Left renal cortex interstitium (tissue), 4 donors: ENCODE measurements at regions not wholly inside any gene's neighbourhood (a gene's known extent, or its start where the extent isn't known, plus 50 kb on each side); places are given as distances from the start of the nearest gene placed in this dataset.
"Not testable (repeated sequence)": the region's sequence is repeated elsewhere in the genome, so short reads cannot be mapped to it uniquely, and the experiment has no call there.

Source experiments
- DNase-seq, 4 donors: peaks; one replicate each; pipeline ENCODE4 v3.0.0-alpha.2; 2013; ENCODE audit warnings: low read depth in 4 of 4, low spot score in 2 of 4, missing footprints in 1 of 4

DNA sequence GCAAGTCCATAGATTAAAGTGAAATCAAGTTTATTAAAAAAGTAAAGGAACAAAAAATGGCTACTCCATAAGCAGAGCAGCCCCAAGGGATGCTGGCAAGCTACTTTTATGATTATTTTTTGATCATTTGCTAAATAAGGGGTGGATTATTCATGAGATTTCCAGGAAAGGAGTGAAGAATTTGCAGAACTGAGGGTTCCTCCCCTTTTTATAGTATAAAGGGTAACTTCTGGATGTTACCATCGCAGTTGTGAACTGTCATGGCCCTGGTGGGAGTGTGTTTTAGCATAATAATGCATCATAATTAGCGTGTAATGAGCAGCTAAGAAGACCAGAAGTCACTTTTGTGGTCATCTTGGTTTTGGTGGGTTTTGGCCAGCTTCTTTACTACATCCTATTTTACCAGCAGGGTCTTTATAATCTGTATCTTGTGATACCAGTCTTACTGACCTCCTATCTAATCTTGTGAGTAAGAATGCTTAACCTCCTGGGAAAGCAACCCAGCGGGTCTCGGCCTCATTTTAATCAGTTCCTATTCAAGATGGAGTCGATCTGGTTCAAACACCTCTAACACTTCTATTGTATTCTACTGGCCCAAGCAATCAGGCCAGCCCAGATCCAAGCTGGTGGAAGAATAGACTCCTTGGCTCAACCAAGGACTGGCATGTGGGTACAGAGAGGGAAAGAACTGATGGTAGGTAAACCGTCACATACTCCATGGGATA, 87.9 kb upstream of the NPSR1 start:
- DNase-seq = no peak

DNA sequence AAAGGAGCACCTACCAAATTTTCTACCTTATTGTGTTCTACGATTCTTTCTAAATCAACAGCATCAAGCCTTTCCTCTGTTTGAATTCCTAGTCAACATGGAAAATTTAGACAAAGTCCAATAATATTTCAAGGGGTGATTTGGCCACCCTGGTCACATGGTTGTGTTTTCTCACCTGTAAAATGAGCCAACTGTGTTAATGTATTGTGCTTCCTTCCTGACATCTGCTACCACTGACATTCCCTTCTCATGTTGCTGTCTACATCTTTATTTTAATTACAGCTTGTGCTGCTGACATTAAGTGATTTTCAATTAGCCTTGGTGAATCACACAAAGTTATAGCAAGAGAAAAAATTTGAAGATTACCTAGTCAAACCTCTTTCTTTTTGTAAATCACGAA, 83.0 kb upstream of the NPSR1 start:
- no peak for DNase-seq

DNA sequence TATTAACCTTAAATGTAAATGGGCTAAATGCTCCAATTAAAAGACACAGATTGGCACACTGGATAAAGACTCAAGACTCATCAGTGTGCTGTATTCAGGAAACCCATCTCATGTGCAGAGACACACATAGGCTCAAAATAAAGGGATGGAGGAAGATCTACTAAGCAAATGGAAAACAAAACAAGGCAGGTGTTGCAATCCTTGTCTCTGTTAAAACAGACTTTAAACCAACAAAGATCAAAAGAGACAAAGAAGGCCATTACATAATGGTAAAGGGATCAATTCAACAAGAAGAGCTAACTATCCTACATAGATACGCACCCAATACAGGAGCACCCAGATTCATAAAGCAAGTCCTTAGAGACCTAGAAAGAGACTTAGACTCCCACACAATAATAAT, 80.1 kb upstream of the NPSR1 start:
- DNase-seq = not testable (repeated sequence)

DNA sequence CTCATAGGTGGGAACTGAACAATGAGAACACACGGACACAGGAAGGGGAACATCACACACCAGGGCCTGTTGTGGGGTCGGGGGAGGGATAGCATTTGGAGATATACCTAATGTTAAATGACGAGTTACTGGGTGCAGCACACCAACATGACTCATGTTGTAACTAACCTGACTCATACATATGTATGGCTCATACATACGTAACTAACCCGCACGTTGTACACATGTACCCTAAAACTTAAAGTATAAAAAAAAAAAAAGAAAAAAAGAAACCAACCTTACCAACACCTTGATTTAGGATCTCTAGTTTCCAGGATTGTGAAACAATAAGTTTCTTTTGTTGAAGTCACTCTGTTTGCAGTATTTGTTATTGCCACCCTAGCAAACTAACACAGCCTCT, 76.3 kb upstream of the NPSR1 start:
- not testable (repeated sequence) for DNase-seq

DNA sequence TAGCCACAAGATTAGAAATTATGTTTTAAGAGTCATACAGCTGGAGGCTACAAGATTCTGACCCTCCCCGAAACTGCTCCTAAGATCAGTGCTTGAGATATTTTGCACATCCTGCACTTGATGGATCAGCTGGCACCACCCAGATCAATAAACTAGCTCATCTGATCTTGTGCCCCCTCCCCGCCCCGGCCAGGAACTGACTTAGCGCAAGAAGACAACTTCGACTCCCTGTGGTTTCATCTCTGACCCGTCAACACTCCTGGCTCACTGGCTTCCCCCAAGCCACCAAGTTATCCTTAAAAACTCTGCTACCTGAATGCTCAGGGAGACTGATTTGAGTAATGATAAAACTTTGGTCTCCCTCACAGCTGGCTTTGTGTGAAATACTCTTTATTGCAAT, 73.5 kb upstream of the NPSR1 start:
- no peak for DNase-seq

DNA sequence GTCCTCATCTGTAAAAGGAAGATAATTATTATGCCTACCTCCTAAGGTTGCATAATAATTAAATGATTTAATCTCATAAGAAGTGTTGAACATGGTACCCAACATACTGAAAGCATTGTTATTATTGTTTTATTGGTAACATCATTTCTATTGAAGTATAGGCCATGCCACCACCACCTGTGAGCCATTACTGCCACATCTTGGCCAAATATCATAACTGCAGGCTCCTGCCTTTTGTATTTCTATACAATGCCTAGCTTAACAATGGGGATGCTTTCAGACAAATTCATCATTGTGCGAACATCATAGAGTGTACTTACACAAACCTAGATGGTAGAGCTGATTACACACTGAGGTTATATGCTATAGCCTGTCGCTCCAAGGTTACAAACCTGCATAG, 61.1 kb upstream of the NPSR1 start:
- no peak for DNase-seq

DNA sequence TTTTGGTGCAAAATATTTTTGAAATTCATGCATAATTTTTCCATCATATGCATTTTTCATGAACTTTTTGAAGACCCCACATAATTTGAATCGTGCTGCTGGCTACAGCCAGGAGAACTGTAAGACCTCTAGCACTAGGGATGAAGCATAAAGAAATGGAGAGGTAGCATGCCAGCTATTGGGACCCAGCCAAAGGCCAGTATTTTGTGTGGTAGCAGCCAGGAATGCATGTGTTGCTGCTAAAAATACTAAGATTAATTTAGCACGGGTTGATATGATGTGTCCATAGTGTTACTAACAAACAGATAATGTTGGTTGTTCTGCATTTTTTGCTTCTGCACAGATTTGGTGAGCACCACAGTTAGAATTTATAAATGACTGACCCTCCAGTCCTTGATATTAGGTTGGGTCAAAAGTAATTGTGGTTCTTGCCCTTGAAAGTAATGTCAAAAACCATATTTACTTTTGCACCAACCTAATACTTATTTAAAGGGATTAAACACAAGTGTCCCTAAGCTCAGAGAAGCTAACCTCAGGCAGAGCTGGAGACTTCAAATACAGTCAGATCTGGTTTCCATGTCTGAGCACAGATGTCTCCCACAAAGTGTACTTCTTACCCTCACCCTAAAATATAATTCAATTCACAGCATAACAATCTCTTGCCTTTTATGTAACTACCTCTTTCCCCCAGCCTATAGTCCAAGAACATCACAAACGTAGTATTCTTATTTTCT, 54.1 kb upstream of the NPSR1 start:
- DNase-seq = no peak
